ENCODE measurements at regions not wholly inside any gene's neighbourhood (a gene's known extent, or its start where the extent isn't known, plus 50 kb on each side); places are given as distances from the start of the nearest gene placed in this dataset.

DNA sequence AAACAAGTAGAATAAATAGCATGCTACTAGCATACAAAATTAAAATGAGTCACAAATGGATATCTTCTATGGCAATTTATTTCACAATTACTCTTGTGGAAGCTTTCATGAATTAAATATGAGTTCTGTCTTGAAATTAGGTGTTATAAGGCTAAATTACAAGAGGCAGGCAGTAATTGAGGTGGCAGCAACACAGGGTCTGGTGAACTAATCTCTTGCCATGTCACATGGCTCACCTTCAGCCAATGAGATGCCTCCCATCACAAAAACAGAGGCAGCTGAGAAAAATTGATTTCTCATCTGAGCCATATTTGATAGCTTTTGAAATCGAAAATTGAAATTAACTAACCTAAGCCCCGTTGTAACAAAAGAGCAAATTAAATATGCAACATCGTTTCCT is 268.8 kb downstream of the NR2F2 start:
- no peak for DNase-seq
- in situ Hi-C loops (cut with MboI; ENCODE audit: low sequenced_read_pairs) (no loop called here), dilution Hi-C loops (cut with HindIII; ENCODE audit: low sequenced_read_pairs, unreplicated experiment) (no loop called here), intact Hi-C loops (cut with micrococcal nuclease) (no loop called here)
- POLR2A ChIA-PET (ENCODE audit: unreplicated experiment) = no interaction called here
- H2AFZ ChIP-seq (replicated peaks; ENCODE audit: low read length, poor library complexity) = no peak overlapping the region
- no peak overlapping the region for H4K91ac ChIP-seq (ENCODE audit: insufficient read depth, low read depth, low read length)
- no peak overlapping the region for H2BK5ac ChIP-seq (ENCODE audit: low read depth, low read length, poor library complexity, severe bottlenecking)
- CTCF ChIA-PET = no interaction called here
- H3K36me3 ChIP-seq (ENCODE audit: control insufficient read depth, insufficient read depth, low read length) = no peaks in the 10 kb centered on the region
- TF ChIP-seq RFX5 (IDR thresholded peaks at IDR 0.05; ENCODE audit: low read depth, low read length) (no peak), CEBPB (IDR thresholded peaks at IDR 0.05; ENCODE audit: low read depth, low read length) (no peak), RCOR1 (IDR thresholded peaks at IDR 0.05; ENCODE audit: insufficient replicate concordance, low read length) (no peak), POLR2A (IDR thresholded peaks at IDR 0.05; ENCODE audit: low read depth, low read length) (no peak), MAFK (IDR thresholded peaks at IDR 0.05; ENCODE audit: low read depth, low read length) (no peak), FOS (IDR thresholded peaks at IDR 0.05; ENCODE audit: low read depth, low read length) (no peak), RAD21 (IDR thresholded peaks at IDR 0.05; ENCODE audit: low read length) (no peak), MAZ (IDR thresholded peaks at IDR 0.05; ENCODE audit: borderline replicate concordance, low read depth, low read length) (no peak), CHD1 (IDR thresholded peaks at IDR 0.05; ENCODE audit: low read depth, low read length) (no peak), BHLHE40 (IDR thresholded peaks at IDR 0.05; ENCODE audit: low read depth, low read length) (no peak), MXI1 (IDR thresholded peaks at IDR 0.05; ENCODE audit: borderline replicate concordance, low read depth, low read length) (no peak), SMC3 (IDR thresholded peaks at IDR 0.05; ENCODE audit: low read depth, low read length) (no peak), NFE2L2 (IDR thresholded peaks at IDR 0.05; ENCODE audit: low read depth, low read length) (no peak)
- TF ChIP-seq, protein P1, sequence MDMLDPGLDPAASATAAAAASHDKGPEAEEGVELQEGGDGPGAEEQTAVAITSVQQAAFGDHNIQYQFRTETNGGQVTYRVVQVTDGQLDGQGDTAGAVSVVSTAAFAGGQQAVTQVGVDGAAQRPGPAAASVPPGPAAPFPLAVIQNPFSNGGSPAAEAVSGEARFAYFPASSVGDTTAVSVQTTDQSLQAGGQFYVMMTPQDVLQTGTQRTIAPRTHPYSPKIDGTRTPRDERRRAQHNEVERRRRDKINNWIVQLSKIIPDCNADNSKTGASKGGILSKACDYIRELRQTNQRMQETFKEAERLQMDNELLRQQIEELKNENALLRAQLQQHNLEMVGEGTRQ (IDR thresholded peaks at IDR 0.05; ENCODE audit: low read depth, low read length) = no peak
- TF ChIP-seq, protein P2, sequence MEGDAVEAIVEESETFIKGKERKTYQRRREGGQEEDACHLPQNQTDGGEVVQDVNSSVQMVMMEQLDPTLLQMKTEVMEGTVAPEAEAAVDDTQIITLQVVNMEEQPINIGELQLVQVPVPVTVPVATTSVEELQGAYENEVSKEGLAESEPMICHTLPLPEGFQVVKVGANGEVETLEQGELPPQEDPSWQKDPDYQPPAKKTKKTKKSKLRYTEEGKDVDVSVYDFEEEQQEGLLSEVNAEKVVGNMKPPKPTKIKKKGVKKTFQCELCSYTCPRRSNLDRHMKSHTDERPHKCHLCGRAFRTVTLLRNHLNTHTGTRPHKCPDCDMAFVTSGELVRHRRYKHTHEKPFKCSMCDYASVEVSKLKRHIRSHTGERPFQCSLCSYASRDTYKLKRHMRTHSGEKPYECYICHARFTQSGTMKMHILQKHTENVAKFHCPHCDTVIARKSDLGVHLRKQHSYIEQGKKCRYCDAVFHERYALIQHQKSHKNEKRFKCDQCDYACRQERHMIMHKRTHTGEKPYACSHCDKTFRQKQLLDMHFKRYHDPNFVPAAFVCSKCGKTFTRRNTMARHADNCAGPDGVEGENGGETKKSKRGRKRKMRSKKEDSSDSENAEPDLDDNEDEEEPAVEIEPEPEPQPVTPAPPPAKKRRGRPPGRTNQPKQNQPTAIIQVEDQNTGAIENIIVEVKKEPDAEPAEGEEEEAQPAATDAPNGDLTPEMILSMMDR (conservative IDR thresholded peaks at IDR 0.05; ENCODE audit: low read depth, low read length) = no peak
- no peak overlapping the region for H3K4me2 ChIP-seq (ENCODE audit: low read depth, low read length)
- no peak overlapping the region for H3K4ac ChIP-seq (ENCODE audit: low read depth, low read length)
- no peak overlapping the region for H3K27ac ChIP-seq (ENCODE audit: insufficient read depth, low read length)
- H3K18ac ChIP-seq (ENCODE audit: low read depth, low read length) = no peak overlapping the region
- no peak overlapping the region for H2AK5ac ChIP-seq (ENCODE audit: low read depth, low read length)
- H3K79me1 ChIP-seq (ENCODE audit: low read depth in 1 of 2, low read length in 2 of 2) = no peaks in the 10 kb centered on the region
- H2BK15ac ChIP-seq (ENCODE audit: low read depth, low read length) = no peak overlapping the region
- no peak overlapping the region for H4K5ac ChIP-seq (ENCODE audit: low read depth, low read length)
- H3K4me1 ChIP-seq (ENCODE audit: control insufficient read depth, insufficient read depth, low read length) = no peaks in the 10 kb centered on the region
- H2BK120ac ChIP-seq (ENCODE audit: low read depth, low read length) = no peak overlapping the region
- no peak overlapping the region for H4K8ac ChIP-seq (ENCODE audit: low read depth in 2 of 2, low read length in 2 of 2)
- H4K20me1 ChIP-seq (ENCODE audit: insufficient read depth, low read length) = no peaks in the 10 kb centered on the region
- H3K27me3 ChIP-seq (ENCODE audit: control insufficient read depth, insufficient read depth, low read length) = no peaks in the 10 kb centered on the region
- H2BK20ac ChIP-seq (ENCODE audit: low read depth, low read length) = no peak overlapping the region
- H3K9me3 ChIP-seq (ENCODE audit: control insufficient read depth, insufficient read depth, low read length) = peaks cover 3% of the 10 kb centered on the region; the same call in 1 of the 2 replicates
- H3K4me3 ChIP-seq (ENCODE audit: insufficient read depth, low read depth, low read length) = no peak overlapping the region
- ATAC-seq (ENCODE audit: low read depth) = no peak
- H2AK9ac ChIP-seq (replicated peaks; ENCODE audit: low read depth, low read length, poor library complexity) = no peak overlapping the region
- no peak overlapping the region for H3K9ac ChIP-seq (ENCODE audit: low read depth, low read length)
- no TSS peak for BruUV-seq (replicated peaks)
- H3K56ac ChIP-seq (ENCODE audit: extremely low read depth, insufficient read depth, low read length) = no peak overlapping the region
- H3K23ac ChIP-seq (ENCODE audit: low read depth, low read length) = no peak overlapping the region
- no peaks in the 10 kb centered on the region for H3K9me1 ChIP-seq (ENCODE audit: insufficient read depth, low read length)
- no CpG with 5 or more reads among the region's 3 CpGs for WGBS, 2 experiments (ENCODE audit: extremely low coverage in 2 of 2, insufficient read length in 1 of 2)
- H3K14ac ChIP-seq (replicated peaks; ENCODE audit: low read depth, low read length) = no peak overlapping the region

All from IMR-90 (cell line).